ENCODE measurements at regions not wholly inside any gene's neighbourhood (a gene's known extent, or its start where the extent isn't known, plus 50 kb on each side); places are given as distances from the start of the nearest gene placed in this dataset.

- CTCF ChIA-PET, result interaction anchor here (0.6 kb wide), 1 partner anchor 51 kb away, joined by 3 read pairs; no protein-coding TSS in a partner anchor
- no peak for DNase-seq (ENCODE audit: extremely low spot score)
- POLR2A ChIA-PET, result no interaction called here
- TF ChIP-seq L3MBTL2 (conservative IDR thresholded peaks at IDR 0.05), result no peak
- TF ChIP-seq ZNF384 (IDR thresholded peaks at IDR 0.05), result no peak
- TF ChIP-seq NFRKB (IDR thresholded peaks at IDR 0.05), result no peak
- TF ChIP-seq BHLHE40 (IDR thresholded peaks at IDR 0.05; ENCODE audit: borderline replicate concordance), result no peak
- no peak for TF ChIP-seq FOXK2 (IDR thresholded peaks at IDR 0.05)
These were observed 167.6 kb upstream of the FSTL4 start for GRCh38 chr5:133779828-133780475.

DNA sequence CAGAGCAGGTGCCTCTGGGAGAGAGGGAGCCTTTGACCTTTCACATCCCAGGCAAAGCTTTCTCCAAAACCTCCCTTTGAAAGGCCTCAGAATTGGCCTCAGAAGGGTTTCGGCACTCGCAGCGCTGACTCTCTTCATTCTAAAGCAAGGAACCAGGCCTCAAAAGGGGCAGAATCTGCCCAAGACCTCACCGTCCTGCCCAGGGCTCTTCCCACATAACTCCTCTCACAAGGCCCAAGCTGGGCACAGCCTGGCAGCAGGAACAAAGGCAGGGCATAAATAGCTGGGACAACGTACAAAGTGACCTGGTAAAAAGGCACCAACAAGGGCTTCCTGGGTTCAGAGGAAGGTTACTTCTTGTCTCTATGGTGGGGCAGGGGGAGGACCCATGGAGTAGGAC, 166.3 kb upstream of the FSTL4 start:
- CTCF ChIA-PET, result no interaction called here
- TF ChIP-seq LEF1 (IDR thresholded peaks at IDR 0.05; ENCODE audit: borderline replicate concordance) (no peak), FOXA1 (IDR thresholded peaks at IDR 0.05) (no peak), NFRKB (IDR thresholded peaks at IDR 0.05) (no peak), FOXM1 (IDR thresholded peaks at IDR 0.05; ENCODE audit: borderline replicate concordance) (no peak), BHLHE40 (IDR thresholded peaks at IDR 0.05; ENCODE audit: borderline replicate concordance) (no peak), CTBP1 (IDR thresholded peaks at IDR 0.05; ENCODE audit: borderline replicate concordance) (no peak), PKNOX1 (IDR thresholded peaks at IDR 0.05) (no peak), SP1 (IDR thresholded peaks at IDR 0.05) (no peak), ARNT (IDR thresholded peaks at IDR 0.05) (no peak), TARDBP (IDR thresholded peaks at IDR 0.05) (no peak), HDGF (IDR thresholded peaks at IDR 0.05; ENCODE audit: borderline replicate concordance) (no peak), ZNF384 (IDR thresholded peaks at IDR 0.05) (no peak), SUZ12 (IDR thresholded peaks at IDR 0.05) (no peak), FOXK2 (IDR thresholded peaks at IDR 0.05) (no peak), L3MBTL2 (conservative IDR thresholded peaks at IDR 0.05) (no peak), ELF4 (IDR thresholded peaks at IDR 0.05) (no peak)

DNA sequence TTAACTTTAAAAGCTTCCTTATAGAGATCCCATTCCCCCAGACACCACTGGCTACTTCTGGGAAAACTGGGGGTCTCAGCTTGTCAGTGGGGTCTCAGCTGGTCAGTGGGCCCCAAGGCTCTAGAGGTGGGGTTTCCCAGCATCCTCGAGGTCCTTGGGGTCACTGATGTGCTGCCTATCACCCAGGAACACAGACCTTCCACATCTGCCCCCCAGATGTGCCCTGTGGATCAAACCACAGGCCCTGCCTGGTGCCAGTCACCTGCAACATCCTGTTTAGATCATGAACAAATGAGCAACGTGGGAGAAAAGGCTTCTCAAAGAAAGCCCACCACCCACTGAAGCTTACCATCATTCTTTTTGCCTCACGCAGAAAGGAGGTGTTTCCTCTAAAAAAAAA, 165.6 kb upstream of the FSTL4 start:
- TF ChIP-seq HDGF (IDR thresholded peaks at IDR 0.05; ENCODE audit: borderline replicate concordance) (no peak), TARDBP (IDR thresholded peaks at IDR 0.05) (no peak), BHLHE40 (IDR thresholded peaks at IDR 0.05; ENCODE audit: borderline replicate concordance) (no peak), FOXM1 (IDR thresholded peaks at IDR 0.05; ENCODE audit: borderline replicate concordance) (no peak)
- no peak for DNase-seq (ENCODE audit: extremely low spot score)
- ChIA-PET CTCF (interaction anchor here (0.7 kb wide), 1 partner anchor 382 kb away, joined by 4 read pairs; no protein-coding TSS in a partner anchor), POLR2A (interaction anchor here (0.7 kb wide), 1 partner anchor 41 kb away, joined by 3 read pairs; no protein-coding TSS in a partner anchor)

More for the DNA sequence above, 166.3 kb upstream of the FSTL4 start:
- DNase-seq (ENCODE audit: extremely low spot score), result no peak
- POLR2A ChIA-PET, result interaction anchor here (0.7 kb wide), 1 partner anchor 40 kb away, joined by 3 read pairs; no protein-coding TSS in a partner anchor

DNA sequence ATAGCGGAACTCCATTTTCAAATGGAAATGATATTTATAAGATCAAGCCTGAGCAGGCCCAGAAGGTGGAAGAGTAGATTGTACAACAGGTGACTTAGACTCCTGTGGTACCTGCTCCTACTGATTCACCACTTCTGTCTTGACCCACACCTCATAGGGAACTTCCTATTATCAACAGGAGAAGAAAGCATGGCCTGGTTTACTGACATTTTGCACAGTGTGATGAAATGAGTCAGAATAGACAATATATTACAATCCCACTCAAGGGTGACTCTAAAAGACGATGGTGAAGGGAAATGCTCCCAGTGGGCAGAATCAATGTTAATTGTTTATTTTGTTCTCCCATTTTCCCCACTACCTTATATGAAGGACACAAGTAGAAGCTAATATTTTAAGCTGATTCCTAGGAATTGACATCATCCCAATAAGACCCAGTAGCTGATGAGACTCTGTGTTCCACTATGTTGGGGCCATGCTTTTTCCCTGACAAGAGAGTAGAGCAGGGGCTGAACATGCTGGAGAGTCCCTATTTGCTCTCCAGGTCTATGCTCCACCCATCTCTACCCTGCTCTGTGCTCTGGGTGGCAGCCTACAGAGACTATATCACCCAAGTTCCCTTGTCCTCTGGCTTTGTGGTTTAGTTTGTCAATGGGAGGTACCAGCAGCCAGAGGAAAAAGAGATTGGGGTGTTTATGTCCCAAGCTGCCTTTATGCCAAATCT, 163.4 kb upstream of the FSTL4 start:
- ChIA-PET CTCF (interaction anchor here (1.2 kb wide), 1 partner anchor 21 kb away, joined by 3 read pairs; no protein-coding TSS in a partner anchor), POLR2A (no interaction called here)
- no peak for DNase-seq (ENCODE audit: extremely low spot score)
- TF ChIP-seq PKNOX1 (IDR thresholded peaks at IDR 0.05), result no peak
- TF ChIP-seq ARNT (IDR thresholded peaks at IDR 0.05), result no peak
- no peak for TF ChIP-seq ELF4 (IDR thresholded peaks at IDR 0.05)
- TF ChIP-seq CTBP1 (IDR thresholded peaks at IDR 0.05; ENCODE audit: borderline replicate concordance), result no peak
- TF ChIP-seq L3MBTL2 (conservative IDR thresholded peaks at IDR 0.05), result no peak
- TF ChIP-seq TARDBP (IDR thresholded peaks at IDR 0.05), result no peak
- no peak for TF ChIP-seq HDGF (IDR thresholded peaks at IDR 0.05; ENCODE audit: borderline replicate concordance)
- TF ChIP-seq BHLHE40 (IDR thresholded peaks at IDR 0.05; ENCODE audit: borderline replicate concordance), result no peak
- no peak for TF ChIP-seq FOXK2 (IDR thresholded peaks at IDR 0.05)

DNA sequence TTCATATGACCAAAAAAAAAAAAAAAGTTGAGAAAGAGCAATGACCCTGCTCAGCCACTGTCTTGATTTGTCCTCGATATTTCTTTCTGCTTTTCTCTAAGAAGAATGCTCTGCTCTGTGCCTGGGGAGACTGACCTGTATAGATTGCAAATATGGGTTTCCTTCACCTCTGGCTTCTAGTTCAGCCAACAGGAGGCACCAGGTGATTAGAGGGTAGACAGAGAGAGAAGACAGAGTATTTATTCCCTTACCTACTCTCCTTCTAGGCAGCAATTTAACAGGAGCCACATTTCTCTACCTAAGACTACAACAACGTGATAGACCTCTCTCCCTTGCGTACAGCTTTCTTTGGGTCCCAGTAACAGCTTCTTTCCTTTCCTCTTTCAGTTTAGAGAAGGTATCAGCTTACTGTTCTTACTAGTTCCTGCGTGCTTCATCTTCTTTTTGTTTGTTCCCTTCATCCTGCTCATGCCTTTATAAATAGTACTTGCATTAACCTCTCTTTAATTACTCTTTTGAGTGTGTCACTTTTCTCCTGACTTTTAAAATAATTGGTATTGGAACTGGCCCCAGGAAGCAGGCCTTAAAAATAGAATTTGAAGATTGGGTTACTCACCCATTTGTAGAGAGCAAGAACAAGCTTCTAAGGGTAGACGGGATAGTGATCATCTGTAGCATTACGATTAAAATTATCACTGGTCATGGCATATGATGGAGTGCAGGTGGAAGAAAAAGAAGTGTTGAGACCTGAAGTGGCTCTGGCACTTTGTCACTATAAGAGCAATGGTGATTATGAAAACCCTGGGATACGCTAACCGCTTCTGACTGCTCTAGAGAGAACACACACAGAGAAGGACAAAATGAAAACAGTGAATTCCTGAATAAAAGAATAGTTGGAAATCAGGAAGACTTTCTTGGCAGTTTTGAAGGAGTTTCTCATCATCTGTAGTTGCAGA, 161.2 kb upstream of the FSTL4 start:
- TF ChIP-seq SUZ12 (IDR thresholded peaks at IDR 0.05), result no peak
- TF ChIP-seq ELF4 (IDR thresholded peaks at IDR 0.05), result no peak
- no peak for TF ChIP-seq FOXM1 (IDR thresholded peaks at IDR 0.05; ENCODE audit: borderline replicate concordance)
- TF ChIP-seq PKNOX1 (IDR thresholded peaks at IDR 0.05), result no peak
- TF ChIP-seq BHLHE40 (IDR thresholded peaks at IDR 0.05; ENCODE audit: borderline replicate concordance), result no peak
- no peak for TF ChIP-seq NFRKB (IDR thresholded peaks at IDR 0.05)
- TF ChIP-seq TARDBP (IDR thresholded peaks at IDR 0.05), result no peak
- TF ChIP-seq L3MBTL2 (conservative IDR thresholded peaks at IDR 0.05), result no peak
- TF ChIP-seq FOXA1 (IDR thresholded peaks at IDR 0.05), result no peak
- no peak for TF ChIP-seq SP1 (IDR thresholded peaks at IDR 0.05)
- no peak for TF ChIP-seq HDGF (IDR thresholded peaks at IDR 0.05; ENCODE audit: borderline replicate concordance)
- TF ChIP-seq ARNT (IDR thresholded peaks at IDR 0.05), result no peak
- TF ChIP-seq LEF1 (IDR thresholded peaks at IDR 0.05; ENCODE audit: borderline replicate concordance), result no peak
- ChIA-PET CTCF (no interaction called here), POLR2A (no interaction called here)
- no peak for DNase-seq (ENCODE audit: extremely low spot score)

All from HEK293T (cell line).